Stimulated activated CD4-positive, alpha-beta T cell treated with anti-CD3 and anti-CD28 coated beads, Interleukin-4, amount 100 ng/mL, for 24 hours (primary cell): ENCODE measurements at regions not wholly inside any gene's neighbourhood (a gene's known extent, or its start where the extent isn't known, plus 50 kb on each side); places are given as distances from the start of the nearest gene placed in this dataset.
"Not testable (repeated sequence)": the region's sequence is repeated elsewhere in the genome, so short reads cannot be mapped to it uniquely, and the experiment has no call there.

Experiments
- DNase-seq: peaks from one replicate; pipeline ENCODE4 v3.0.0-alpha.2; 2020

GRCh38 chr3:66552846-66553245, 52.0 kb upstream of the LRIG1 start:
- DNase-seq: no peak

DNA sequence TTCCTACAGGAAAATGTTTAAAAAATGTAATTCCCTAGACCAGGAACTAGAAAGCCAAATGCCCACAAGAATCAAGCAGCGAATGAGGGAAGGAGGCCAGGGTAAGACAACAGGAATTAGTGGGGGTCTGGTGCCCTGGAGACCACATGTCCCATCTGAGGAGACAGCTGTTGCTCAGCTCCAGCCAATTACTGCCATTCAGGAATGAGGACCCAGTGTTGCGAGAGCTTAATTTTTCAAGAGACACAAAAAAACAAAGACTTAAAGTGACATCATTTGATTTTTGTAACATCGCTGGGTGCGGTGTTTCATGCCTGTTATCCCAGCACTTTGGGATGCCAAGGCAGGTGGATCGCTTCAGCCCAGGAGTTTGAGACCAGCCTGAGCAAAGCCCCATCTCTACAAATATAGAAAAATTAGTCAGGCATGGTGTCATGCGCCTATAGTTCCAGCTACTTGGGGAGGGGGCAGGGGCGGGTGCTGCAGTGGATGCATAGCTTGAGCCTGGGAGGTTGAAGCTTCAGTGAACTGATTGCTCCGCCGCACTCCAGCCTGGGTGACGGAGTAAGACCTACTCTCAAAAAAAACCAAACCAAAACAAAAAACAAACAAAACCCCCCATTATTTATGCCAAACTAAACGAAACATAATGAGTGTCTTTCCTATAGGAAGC, 52.8 kb upstream of the LRIG1 start:
- DNase-seq: no peak

DNA sequence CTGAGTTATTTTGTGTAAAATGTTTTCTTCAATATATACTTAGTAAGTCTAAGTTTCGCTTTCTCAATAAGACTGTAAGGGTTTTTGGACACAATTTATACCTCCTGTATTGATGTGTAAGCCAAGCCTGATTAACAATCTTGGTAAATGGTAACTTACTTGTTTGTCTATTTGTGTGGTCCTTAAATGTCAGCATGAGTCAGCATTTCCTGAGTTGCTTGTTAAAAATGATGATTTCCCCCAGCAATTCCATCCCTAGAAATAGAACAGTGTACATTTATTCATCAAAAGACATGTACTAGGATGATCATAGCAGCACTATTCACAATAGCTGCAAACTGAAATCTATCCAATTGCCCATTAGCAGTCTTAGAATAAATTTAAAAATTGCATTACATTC, 53.4 kb upstream of the LRIG1 start:
- DNase-seq: no peak

DNA sequence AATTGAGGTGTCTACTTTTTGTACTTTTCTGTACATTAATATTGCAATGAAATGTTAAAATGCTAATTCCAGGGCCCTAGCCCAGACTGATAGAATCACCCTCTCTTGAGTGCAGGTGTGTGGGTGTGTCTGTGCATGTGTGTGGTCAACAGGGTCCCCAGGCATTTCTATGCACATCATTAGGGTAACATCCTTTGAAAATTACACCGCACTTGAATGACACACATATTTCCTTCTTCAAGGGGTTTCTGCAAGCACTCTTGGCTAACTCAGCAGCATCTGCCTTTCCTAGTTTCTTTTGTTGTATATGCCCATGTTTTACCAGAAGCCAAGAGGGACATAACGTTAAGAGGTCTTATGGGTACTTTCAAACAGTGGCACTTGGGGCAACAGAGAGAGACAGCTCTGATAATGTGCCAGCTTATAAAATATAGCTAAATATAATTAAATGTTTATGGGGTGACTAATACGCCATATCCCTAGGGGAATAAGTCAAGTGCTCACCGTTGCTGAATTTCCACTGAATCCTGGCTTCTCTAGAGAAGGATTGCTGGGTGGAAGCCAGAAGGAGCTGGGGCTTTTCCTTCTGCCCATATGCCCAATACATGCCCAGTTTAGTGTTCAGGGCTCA, 54.5 kb upstream of the LRIG1 start:
- no peak for DNase-seq

GRCh38 chr3:66557170-66557569, 56.3 kb upstream of the LRIG1 start:
- no peak for DNase-seq

DNA sequence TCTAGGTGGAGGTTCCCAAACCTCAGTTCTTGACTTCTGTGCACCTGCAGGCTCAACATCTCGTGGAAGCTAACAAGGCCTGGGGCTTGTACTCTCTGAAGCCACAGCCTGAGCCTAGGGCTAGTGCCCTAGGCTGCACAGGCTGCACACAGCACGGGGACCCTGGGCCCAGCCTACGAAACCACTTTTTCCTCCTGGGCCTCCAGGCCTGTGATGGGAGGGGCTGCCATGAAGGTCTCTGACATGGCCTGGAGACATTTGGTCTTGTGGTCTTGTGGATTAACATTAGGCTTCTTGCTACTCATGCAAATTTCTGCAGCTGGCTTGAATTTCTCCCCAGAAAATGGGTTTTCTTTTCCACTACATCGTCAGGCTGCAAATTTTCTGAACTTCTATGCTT, 59.1 kb upstream of the LRIG1 start:
- not testable (repeated sequence) for DNase-seq

- no peak for DNase-seq
Measured at GRCh38 chr3:66561367-66561766, 60.5 kb upstream of the LRIG1 start.

- DNase-seq: no peak
Measured at GRCh38 chr3:66565301-66565700, 64.5 kb upstream of the LRIG1 start.

GRCh38 chr3:66567077-66567476, 66.3 kb upstream of the LRIG1 start:
- DNase-seq: no peak

GRCh38 chr3:66572090-66572675, 71.4 kb upstream of the LRIG1 start:
- no peak for DNase-seq

GRCh38 chr3:66572938-66573710, 72.3 kb upstream of the LRIG1 start:
- peak; percentile 5 for DNase-seq

DNA sequence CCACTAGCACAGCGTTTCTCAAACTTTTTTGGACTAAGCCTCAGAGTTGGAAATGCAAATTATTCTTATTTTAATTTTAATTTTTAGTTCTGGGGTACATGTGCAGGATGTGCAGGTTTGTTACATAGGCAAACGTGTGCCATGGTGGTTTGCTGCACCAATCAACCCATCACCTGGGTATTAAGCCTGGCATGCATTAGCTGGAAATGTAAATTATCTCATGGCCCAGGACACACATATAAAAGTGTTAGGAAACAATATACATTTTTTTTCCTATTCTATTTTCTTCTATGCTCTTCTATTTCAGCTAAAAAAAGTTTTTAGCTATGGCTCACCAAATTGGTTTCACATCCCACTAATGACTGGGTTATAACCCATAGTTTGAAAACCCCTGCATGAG, 73.3 kb upstream of the LRIG1 start:
- no peak for DNase-seq

DNA sequence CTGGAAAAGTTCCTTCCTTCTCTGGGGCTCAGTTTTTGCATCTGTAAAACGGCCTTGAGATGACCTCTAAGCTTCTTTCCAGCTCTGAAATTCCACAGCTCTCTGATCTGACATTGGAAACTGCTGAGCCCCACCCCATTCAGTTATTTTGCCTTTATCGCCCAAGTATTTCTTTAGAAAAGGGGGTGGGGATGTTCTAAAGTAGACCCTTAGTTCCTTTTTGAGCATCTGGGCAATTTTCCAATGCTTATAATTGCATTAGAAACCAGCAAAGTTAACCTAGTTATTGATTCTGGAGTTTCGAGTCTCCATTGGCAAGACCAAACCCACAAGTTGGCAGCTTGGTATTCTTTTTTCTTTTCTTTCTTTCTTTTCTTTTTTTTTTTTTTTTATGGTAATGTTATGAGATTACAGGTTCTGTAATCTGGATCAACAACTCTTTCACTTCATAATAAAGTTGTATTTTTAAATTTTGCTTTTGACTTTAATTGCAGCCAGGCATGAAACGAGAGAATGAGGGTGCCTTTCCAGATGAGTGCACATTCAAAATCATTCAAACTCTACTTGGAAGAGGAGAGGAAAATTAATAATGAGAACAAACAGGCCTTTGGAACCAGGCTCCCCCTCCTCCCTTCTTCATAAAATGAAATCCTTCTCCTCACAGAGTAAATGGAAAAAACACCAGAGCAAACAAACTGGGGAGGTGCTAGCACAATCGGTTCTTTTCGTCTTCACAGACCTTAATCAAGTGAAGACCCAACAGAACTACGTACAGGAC, 76.8 kb upstream of the LRIG1 start:
- no peak for DNase-seq

DNA sequence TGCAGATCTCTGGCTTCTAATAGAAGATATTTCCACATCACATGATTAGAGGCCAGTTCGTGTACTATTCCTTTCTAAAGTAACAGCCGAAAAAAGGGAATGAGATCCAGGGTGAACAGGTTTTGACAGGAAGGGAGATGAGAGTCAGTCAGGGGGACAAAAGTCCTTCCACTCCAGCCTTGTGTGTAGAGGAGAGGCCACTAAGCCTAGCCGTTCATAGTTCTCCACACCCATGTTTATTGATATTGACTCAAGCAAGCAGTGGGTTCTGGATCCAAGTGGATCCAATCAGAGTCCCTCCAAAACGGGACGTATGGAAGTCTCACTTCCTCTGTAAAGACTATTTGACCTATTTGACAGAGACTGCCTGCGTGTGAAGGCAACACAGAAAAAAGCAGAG, 80.4 kb upstream of the LRIG1 start:
- no peak for DNase-seq

DNA sequence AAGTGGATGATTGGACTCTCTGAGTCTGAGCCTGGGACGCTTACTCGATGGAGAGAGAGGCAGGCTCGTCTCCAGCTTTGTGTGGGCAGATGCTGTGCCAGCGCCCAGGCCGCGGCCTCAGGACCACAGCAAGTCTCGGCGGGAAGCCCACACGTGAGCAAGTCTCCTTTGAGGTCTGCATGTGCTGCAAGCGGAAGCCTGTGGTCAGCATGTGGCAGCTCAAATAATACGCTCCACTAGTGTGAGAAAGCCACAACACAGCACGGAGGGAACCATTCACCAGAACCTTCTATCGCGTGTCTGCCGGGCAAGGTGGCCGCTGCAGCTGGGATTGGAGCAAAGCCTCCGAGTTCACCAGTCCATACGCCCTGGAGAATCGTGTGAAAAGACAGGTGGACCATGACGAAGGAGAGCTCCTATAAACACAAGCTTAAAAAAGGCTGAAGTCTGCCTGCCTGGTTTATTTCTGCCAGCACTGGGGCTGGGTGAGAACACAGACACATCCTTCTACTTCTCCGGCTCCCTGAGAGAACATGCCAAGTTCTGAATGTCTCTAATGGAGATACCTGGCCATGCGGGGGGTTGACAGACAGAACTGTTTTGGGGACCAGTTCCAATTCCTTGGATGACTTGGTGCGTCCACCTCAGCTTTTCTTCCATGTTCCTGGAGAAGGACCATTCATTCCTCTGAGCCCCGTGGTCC, 82.0 kb upstream of the LRIG1 start:
- DNase-seq: peak; percentile 39

DNA sequence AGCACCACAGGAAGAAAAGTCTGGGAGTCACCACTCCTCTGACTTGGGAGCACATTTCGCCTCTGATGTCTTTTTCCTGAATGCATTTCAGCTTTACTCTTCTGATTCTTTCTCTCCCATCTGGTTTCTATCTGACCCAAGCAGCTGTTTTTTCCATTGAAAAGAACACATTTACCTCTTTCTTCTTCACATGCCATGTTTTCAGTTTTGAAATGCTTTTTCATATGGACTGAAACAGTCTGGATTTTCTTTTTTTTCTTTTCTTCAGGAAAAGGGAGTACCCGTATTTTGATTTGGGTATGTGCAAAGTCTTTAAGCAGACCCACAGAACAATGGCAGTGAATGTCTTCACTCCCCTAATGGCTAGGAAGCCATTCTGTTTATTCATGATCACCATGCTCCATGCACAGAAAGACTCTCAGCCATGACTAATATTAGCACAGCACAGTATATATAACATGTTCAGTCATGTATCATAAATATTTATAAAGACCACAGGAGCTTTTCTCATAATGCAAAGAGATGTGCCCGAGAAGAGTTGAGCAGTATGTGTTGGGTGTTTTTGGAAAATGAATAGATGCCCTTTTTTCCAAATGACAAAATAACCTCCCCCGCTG, 82.7 kb upstream of the LRIG1 start:
- DNase-seq: no peak

DNA sequence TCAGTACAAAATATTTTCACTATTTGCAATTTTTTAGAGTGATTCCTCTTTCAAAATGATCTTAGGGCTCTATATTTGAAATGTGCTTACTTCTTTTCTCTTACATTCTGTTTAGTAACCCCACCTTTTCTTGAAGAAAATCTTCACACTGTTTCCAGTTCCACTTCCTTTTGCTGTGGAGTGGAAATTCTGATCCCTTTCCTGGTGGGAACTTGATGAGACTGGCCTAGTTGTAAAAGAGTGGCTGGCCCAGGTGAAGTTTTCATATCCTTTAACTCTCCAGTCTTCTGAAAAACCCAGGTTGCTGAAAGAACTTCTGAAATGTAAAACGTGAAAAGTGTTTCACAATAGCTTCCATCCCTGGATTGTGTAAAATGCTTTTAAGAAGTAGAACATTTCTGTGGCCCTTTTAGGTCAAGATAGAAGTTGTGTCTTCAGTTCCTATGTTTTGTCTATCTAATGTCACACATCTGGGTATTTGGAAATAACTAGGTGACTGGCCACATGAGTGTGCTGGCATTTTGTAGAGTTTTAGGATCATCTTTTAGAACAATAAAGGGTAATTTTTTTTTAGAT, 84.8 kb upstream of the LRIG1 start:
- DNase-seq: no peak

- no peak for DNase-seq
Measured at GRCh38 chr3:66586853-66587252, 86.0 kb upstream of the LRIG1 start.

DNA sequence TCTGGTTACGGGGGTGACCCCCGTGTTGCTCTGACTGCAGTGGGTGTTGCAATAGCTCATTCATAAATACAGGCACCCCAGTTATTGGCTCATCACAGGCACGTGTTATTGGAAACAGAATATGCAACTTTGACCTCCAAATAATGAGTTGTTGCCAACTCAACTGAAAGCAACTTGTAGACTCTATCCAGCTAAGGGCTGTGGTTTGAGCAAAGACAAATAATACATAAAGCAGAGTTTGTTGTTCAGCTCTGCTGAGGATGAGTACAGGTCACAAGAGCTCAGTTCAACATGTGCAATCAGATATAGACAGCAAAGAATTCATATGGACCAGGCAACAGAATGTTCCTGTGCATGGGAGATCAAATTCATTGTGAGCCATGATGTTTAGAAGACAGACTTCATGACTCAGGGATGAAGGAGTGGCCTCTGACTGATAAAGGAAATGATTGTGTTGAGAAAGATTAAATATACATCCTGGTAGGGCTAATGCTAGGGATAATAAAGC, 87.6 kb upstream of the LRIG1 start:
- DNase-seq: no peak

- DNase-seq: no peak
Measured at GRCh38 chr3:66592016-66592761, 91.4 kb upstream of the LRIG1 start.
